Transverse colon (tissue), 4 donors: ENCODE measurements at regions not wholly inside any gene's neighbourhood (a gene's known extent, or its start where the extent isn't known, plus 50 kb on each side); places are given as distances from the start of the nearest gene placed in this dataset.

Source experiments
- CTCF ChIP-seq, 5 experiments: fragments of 200-600 bp in 3 of 5; fragments of 450-650 bp in 2 of 5; sonication (generic) in 3 of 5; IDR thresholded peaks; 1 replicate in 2 of 5; 2 replicates in 3 of 5; pipeline ENCODE4 v1.5.1; 2016 to 2017; ENCODE audit warnings: antibody characterized with exemption in 5 of 5, inconsistent platforms in 3 of 5, mild to moderate bottlenecking in 2 of 5, moderate library complexity in 1 of 5
- EP300 ChIP-seq: sonication (generic); formaldehyde crosslinking; IDR thresholded peaks from one replicate; pipeline ENCODE4 v1.6.1; 2017; ENCODE audit warnings: antibody characterized with exemption, low read depth
- POLR2A ChIP-seq: fragments of 450-650 bp; IDR thresholded peaks from one replicate; pipeline ENCODE4 v1.6.1; 2016; ENCODE audit warnings: antibody characterized with exemption, mild to moderate bottlenecking, moderate library complexity
- POLR2AphosphoS5 ChIP-seq, 3 donors: sonication (generic); formaldehyde crosslinking; IDR thresholded peaks; one replicate each; pipeline ENCODE4 v1.6.1; 2016; ENCODE audit warnings: antibody characterized with exemption in 3 of 3

DNA sequence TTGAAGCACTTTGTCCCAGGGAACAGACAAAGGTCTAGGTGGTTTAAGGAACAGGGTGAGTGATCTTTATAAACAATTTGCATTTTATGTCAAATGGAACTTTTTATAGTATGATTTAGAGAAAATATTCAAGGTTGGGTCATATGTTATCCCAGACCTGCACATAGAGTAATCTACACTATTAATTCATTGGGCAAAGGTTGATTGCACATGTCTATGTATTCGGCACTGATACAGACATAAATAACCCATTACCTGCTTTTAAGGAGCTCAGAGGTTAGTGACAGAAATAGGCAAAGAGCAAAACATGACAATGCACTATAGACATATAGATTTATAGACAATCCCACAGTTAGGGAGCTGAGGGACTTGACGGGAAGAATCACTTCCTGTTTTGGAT lies 141.5 kb upstream of the UBASH3B start:
- no peak for TF ChIP-seq CTCF (IDR thresholded peaks at IDR 0.05)
- TF ChIP-seq EP300, result no peak
- no peak for TF ChIP-seq POLR2A
- TF ChIP-seq POLR2AphosphoS5 (IDR thresholded peaks at IDR 0.05), result no peak
